ENCODE measurements at regions not wholly inside any gene's neighbourhood (a gene's known extent, or its start where the extent isn't known, plus 50 kb on each side); places are given as distances from the start of the nearest gene placed in this dataset.

GRCh38 chr10:43772171-43772570 lies 123.5 kb upstream of the ZNF32 start:
- no peak for DNase-seq (ENCODE audit: low read depth in 1 of 2, low spot score in 2 of 2)

DNA sequence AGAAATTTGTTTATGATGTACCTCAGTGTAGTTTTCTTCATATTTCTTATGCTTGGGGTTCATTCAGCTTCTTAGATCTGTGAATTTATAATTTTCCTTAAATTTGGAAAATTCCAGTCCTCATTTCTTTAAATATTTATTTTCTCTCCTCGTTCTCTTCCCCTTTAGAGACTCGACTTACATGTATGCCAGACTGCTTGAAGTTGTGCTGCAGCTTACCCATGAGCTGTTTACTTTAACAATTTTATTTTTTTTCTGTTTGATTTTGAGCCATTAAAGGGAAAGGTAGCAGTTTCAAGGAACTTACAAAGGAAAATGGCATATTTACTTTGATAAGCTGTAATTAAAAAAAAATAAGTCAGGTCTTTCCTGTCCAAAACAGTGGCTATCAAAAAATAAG lies 123.0 kb upstream of the ZNF32 start:
- Histone ChIP-seq H3K4me1 (replicated peaks) (no peaks in the 10 kb centered on the region), H3K27ac (no peak overlapping the region), H3K4me3 (no peak overlapping the region), H3K36me3 (no peaks in the 10 kb centered on the region), H3K27me3 (replicated peaks) (no peaks in the 10 kb centered on the region), H3K9me3 (replicated peaks) (no peaks in the 10 kb centered on the region)
- no peak for DNase-seq (ENCODE audit: low read depth in 1 of 2, low spot score in 2 of 2)

More at GRCh38 chr10:43772171-43772570, 123.5 kb upstream of the ZNF32 start:
- Histone ChIP-seq H3K4me3 (no peak overlapping the region), H3K27ac (no peak overlapping the region), H3K4me1 (replicated peaks) (no peaks in the 10 kb centered on the region), H3K36me3 (no peaks in the 10 kb centered on the region), H3K27me3 (replicated peaks) (no peaks in the 10 kb centered on the region), H3K9me3 (replicated peaks) (no peaks in the 10 kb centered on the region)

DNA sequence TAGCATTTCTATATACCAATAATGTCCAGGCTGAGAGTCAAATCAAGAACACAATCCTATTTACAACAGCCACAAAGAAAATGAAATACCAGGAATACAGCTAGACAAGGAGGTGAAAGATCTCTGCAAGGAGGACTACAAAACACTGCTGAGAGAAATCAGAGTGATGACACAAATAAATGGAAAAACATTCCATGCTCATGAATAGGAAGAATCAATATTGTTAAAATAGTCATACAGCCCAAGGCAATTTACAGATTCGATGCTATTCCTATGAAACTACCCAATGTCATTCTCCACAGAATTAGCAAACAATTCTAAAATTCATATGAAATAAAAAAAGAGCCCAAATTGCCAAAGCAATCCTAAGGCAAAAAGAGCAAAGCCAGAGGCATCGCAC lies 116.8 kb upstream of the ZNF32 start:
- H3K9me3 ChIP-seq (replicated peaks), result no peaks in the 10 kb centered on the region
- H3K27ac ChIP-seq, result no peak overlapping the region
- no peak overlapping the region for H3K4me3 ChIP-seq
- H3K36me3 ChIP-seq, result no peaks in the 10 kb centered on the region
- no peak for DNase-seq (ENCODE audit: low read depth in 1 of 2, low spot score in 2 of 2)
- no peaks in the 10 kb centered on the region; the same call in 1 of the 2 replicates for H3K27me3 ChIP-seq (replicated peaks)
- no peaks in the 10 kb centered on the region for H3K4me1 ChIP-seq (replicated peaks)

- Histone ChIP-seq H3K27me3 (replicated peaks) (no peaks in the 10 kb centered on the region; the same call in 1 of the 2 replicates), H3K4me3 (no peak overlapping the region), H3K27ac (no peak overlapping the region), H3K36me3 (no peaks in the 10 kb centered on the region), H3K9me3 (replicated peaks) (no peaks in the 10 kb centered on the region), H3K4me1 (replicated peaks) (no peaks in the 10 kb centered on the region)
- no peak for DNase-seq (ENCODE audit: low read depth in 1 of 2, low spot score in 2 of 2)
These were observed 115.2 kb upstream of the ZNF32 start for GRCh38 chr10:43763846-43764245.

DNA sequence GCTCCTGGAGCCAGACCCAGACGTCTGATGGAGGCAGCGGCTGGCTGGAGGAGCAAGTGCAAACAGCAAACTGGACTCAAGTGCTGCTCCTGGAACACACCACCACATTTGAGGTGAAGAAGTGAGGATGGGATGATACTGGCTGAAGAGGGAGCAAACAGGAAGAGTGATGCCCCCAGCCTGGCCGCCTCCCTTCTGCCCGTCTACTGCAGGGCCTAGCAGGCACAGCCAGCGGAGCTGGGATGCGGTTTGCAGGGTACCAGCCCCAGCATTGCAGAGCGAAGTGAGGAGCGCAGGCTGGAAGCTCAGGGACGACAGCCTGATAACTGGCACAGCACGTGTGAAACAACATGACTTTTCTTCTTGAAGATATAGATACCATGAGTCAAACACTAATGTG lies 111.8 kb upstream of the ZNF32 start:
- DNase-seq (ENCODE audit: low read depth in 1 of 2, low spot score in 2 of 2), result no peak

GRCh38 chr10:43759216-43759615 lies 110.5 kb upstream of the ZNF32 start:
- H3K4me3 ChIP-seq, result no peak overlapping the region
- no peak overlapping the region for H3K27ac ChIP-seq
- H3K27me3 ChIP-seq (replicated peaks), result no peaks in the 10 kb centered on the region
- no peak for DNase-seq (ENCODE audit: low read depth in 1 of 2, low spot score in 2 of 2)
- H3K4me1 ChIP-seq (replicated peaks), result peaks cover 8% of the 10 kb centered on the region
- H3K9me3 ChIP-seq (replicated peaks), result no peaks in the 10 kb centered on the region
- no peaks in the 10 kb centered on the region for H3K36me3 ChIP-seq

More for the DNA sequence above, 111.8 kb upstream of the ZNF32 start:
- Histone ChIP-seq H3K36me3 (no peaks in the 10 kb centered on the region), H3K9me3 (replicated peaks) (no peaks in the 10 kb centered on the region), H3K4me3 (no peak overlapping the region), H3K27me3 (replicated peaks) (no peaks in the 10 kb centered on the region), H3K27ac (no peak overlapping the region), H3K4me1 (replicated peaks) (peaks cover 8% of the 10 kb centered on the region)

GRCh38 chr10:43756341-43756740 lies 107.7 kb upstream of the ZNF32 start:
- H3K9me3 ChIP-seq (replicated peaks), result no peaks in the 10 kb centered on the region
- H3K27me3 ChIP-seq (replicated peaks), result no peaks in the 10 kb centered on the region
- DNase-seq (ENCODE audit: low read depth in 1 of 2, low spot score in 2 of 2), result no peak
- no peak overlapping the region for H3K4me3 ChIP-seq
- H3K27ac ChIP-seq, result no peak overlapping the region
- peaks cover 8% of the 10 kb centered on the region for H3K4me1 ChIP-seq (replicated peaks)
- no peaks in the 10 kb centered on the region for H3K36me3 ChIP-seq

DNA sequence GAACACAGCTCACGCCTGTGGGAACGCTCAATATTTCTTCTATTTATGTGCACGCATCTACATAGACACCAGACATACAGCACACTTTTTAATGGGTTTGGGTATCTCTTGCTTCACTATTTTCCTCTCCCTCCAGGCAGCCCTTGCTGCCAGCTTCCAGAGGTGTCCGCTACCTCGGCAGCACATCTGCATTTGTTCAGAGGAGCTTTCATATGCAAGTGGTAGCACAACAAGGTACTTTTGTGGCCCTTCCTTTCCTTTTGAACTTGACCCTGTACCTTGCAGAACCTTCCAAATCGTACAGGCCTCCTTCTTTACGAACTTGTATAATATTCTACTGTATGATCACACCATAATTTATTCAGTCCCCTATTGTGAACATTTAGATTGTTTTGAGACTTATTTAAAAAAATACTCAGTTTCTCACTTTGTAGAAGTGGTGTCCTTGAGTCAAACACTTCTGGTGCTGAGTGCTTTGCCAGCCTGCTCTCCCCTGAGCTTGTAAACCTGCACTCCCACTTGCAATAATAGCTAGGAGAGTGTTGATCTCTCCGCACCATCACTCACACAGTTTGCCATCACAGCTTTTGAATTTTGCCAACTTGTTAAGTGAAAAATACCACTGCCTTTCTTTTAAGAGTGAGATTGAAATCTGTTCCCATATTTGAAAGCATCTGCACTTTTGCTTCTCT lies 106.0 kb upstream of the ZNF32 start:
- Histone ChIP-seq H3K27ac (no peak overlapping the region), H3K9me3 (replicated peaks) (no peaks in the 10 kb centered on the region; the same call in 1 of the 2 replicates), H3K27me3 (replicated peaks) (no peaks in the 10 kb centered on the region), H3K4me3 (no peak overlapping the region), H3K4me1 (replicated peaks) (peaks cover 8% of the 10 kb centered on the region), H3K36me3 (no peaks in the 10 kb centered on the region)
- no peak for DNase-seq (ENCODE audit: low read depth in 1 of 2, low spot score in 2 of 2)

DNA sequence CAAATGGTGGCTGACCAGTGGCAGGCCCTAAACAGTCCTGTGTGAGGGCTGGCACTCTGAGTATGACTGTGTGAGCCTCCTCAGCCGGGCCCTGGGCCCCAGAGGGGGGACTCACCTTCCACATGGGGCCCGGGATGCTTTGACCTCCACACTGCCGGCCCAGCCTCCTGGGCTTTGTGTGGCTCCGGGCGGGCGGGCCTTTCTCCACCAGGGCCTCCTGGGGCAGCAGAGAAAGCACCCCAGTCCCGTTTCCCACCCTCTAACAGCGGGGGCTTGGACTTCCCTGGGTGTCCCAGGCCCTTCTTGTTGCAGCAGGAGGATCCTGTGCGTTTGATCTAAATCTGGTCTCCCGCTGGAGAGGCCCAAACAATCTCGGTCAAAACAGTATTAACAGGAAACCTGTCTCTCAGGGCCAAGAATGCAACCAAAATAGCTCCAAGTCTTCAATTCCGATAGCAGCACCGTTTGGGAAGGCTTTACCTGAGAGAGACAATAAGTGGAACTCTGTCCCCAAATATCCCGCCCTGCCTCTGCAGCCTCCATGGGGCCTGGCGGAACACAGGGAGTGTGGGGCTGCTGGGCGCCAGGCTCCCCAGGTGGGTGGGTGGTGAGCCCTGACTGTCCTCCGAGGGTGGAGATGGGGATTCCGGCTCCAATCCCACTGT lies 104.8 kb upstream of the ZNF32 start:
- no peak for DNase-seq (ENCODE audit: low read depth in 1 of 2, low spot score in 2 of 2)
- Histone ChIP-seq H3K27ac (no peak overlapping the region), H3K36me3 (no peaks in the 10 kb centered on the region), H3K9me3 (replicated peaks) (no peaks in the 10 kb centered on the region; the same call in 1 of the 2 replicates), H3K4me1 (replicated peaks) (peaks cover 8% of the 10 kb centered on the region), H3K27me3 (replicated peaks) (no peaks in the 10 kb centered on the region), H3K4me3 (no peak overlapping the region)

GRCh38 chr10:43752682-43753081 lies 104.0 kb upstream of the ZNF32 start:
- peaks cover 8% of the 10 kb centered on the region for H3K4me1 ChIP-seq (replicated peaks)
- DNase-seq (ENCODE audit: low read depth in 1 of 2, low spot score in 2 of 2), result no peak
- H3K27me3 ChIP-seq (replicated peaks), result no peaks in the 10 kb centered on the region
- H3K4me3 ChIP-seq, result no peak overlapping the region
- H3K9me3 ChIP-seq (replicated peaks), result no peaks in the 10 kb centered on the region; the same call in 1 of the 2 replicates
- H3K36me3 ChIP-seq, result no peaks in the 10 kb centered on the region
- no peak overlapping the region for H3K27ac ChIP-seq

DNA sequence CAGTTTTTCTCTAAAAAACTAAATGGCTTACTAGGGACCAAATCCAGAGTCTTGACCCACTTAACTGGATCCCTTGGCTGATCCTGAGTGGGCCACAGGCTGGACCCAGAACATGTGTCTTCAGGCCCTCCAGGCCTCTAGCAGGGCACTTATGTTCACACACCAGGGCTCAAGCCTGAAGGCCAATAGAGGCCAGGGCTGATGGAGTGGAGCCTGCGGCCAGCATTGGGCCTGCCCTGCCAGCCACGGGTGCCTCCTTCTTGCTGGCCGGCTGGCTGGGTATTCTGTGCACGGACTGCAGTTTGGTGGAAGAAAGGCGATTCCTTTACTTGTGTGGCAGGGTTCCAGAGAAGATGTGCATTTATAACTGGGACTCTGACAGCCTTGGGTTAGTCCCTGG lies 103.0 kb upstream of the ZNF32 start:
- Histone ChIP-seq H3K36me3 (no peaks in the 10 kb centered on the region), H3K27ac (no peak overlapping the region), H3K27me3 (replicated peaks) (no peaks in the 10 kb centered on the region), H3K4me1 (replicated peaks) (peaks cover 8% of the 10 kb centered on the region), H3K4me3 (no peak overlapping the region), H3K9me3 (replicated peaks) (no peaks in the 10 kb centered on the region; the same call in 1 of the 2 replicates)
- DNase-seq (ENCODE audit: low read depth in 1 of 2, low spot score in 2 of 2), result no peak

GRCh38 chr10:43749940-43750552 lies 101.4 kb upstream of the ZNF32 start:
- no peaks in the 10 kb centered on the region; the same call in 1 of the 2 replicates for H3K4me1 ChIP-seq (replicated peaks)
- no peaks in the 10 kb centered on the region; the same call in 1 of the 2 replicates for H3K9me3 ChIP-seq (replicated peaks)
- no peak for DNase-seq (ENCODE audit: low read depth in 1 of 2, low spot score in 2 of 2)
- no peak overlapping the region for H3K4me3 ChIP-seq
- H3K27ac ChIP-seq, result no peak overlapping the region
- H3K27me3 ChIP-seq (replicated peaks), result no peaks in the 10 kb centered on the region
- H3K36me3 ChIP-seq, result no peaks in the 10 kb centered on the region

GRCh38 chr10:43749145-43749576 lies 100.5 kb upstream of the ZNF32 start:
- no peak overlapping the region for H3K4me3 ChIP-seq
- no peak overlapping the region for H3K27ac ChIP-seq
- H3K4me1 ChIP-seq (replicated peaks), result no peaks in the 10 kb centered on the region
- no peaks in the 10 kb centered on the region for H3K36me3 ChIP-seq
- DNase-seq (ENCODE audit: low read depth in 1 of 2, low spot score in 2 of 2), result no peak
- no peaks in the 10 kb centered on the region for H3K27me3 ChIP-seq (replicated peaks)
- H3K9me3 ChIP-seq (replicated peaks), result no peaks in the 10 kb centered on the region; the same call in 1 of the 2 replicates

GRCh38 chr10:43748560-43748959 lies 99.9 kb upstream of the ZNF32 start:
- no peak overlapping the region for H3K27ac ChIP-seq
- no peaks in the 10 kb centered on the region; the same call in 1 of the 2 replicates for H3K9me3 ChIP-seq (replicated peaks)
- H3K4me1 ChIP-seq (replicated peaks), result no peaks in the 10 kb centered on the region
- DNase-seq (ENCODE audit: low read depth in 1 of 2, low spot score in 2 of 2), result no peak
- H3K27me3 ChIP-seq (replicated peaks), result no peaks in the 10 kb centered on the region
- H3K4me3 ChIP-seq, result no peak overlapping the region
- H3K36me3 ChIP-seq, result no peaks in the 10 kb centered on the region

All from SJSA1 (cell line).